ENCODE measurements at regions not wholly inside any gene's neighbourhood (a gene's known extent, or its start where the extent isn't known, plus 50 kb on each side); places are given as distances from the start of the nearest gene placed in this dataset.

DNA sequence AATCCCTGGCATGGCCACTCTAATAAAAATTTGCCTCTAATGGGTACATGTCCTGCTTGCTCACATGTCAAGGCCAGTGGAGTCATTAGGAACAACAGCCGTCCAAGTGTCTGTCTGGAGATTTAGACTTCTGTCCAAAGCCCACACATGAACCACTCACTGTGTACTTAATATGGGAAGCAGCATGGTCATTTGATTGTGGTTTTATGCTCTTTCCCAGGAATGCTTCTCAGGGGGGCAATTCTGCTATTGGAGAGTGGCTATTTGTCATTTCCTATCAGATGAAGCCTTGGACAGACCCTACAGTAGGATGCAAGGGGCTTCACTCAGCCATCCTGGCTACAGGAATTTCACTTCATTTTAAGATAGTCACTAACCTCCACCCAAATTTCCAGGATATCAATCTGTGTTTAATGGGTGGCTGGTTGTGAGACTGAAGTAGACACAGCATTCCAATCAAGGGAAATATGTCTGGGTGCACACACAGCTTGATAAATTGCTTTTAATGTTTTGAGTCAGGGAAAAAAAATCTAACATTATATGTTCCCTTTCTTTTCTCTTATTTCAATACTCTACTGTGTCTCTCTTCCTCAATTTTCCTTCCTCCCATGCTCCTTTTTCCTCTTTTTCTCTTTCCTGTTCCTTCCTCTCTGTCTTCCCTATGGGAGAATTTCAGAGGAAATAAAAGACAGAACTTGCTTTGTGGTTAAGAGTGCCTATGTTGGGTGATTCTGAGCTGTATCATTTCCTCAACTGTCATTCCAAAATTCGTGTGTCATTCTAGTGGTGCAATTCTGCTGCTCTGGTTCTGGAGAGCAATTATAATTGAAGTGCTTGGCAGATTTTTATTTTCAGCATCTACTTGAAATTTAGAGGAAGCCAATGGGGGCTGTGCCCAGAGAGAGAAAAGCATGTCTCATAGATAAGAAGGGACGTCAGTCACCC, 320.1 kb downstream of the OSR1 start:
- no peak overlapping the region for H3K4me2 ChIP-seq (ENCODE audit: insufficient read depth, low read length)
- H3K9me3 ChIP-seq (replicated peaks; ENCODE audit: control insufficient read depth, insufficient read depth, low read depth, low read length) = no peaks in the 10 kb centered on the region
- BruUV-seq (replicated peaks) = no TSS peak
- H3K9ac ChIP-seq (ENCODE audit: insufficient read depth in 1 of 2, low read depth in 2 of 2, low read length in 2 of 2) = no peak overlapping the region
- H4K20me1 ChIP-seq (replicated peaks; ENCODE audit: control insufficient read depth, insufficient read depth, low read length) = no peaks in the 10 kb centered on the region
- no peaks in the 10 kb centered on the region for H3K4me1 ChIP-seq (replicated peaks in 1 of 2; ENCODE audit: control insufficient read depth in 2 of 2, insufficient read depth in 2 of 2, low read length in 2 of 2)
- H2AFZ ChIP-seq (ENCODE audit: low read depth, low read length) = no peak overlapping the region
- no peaks in the 10 kb centered on the region for H3K9me1 ChIP-seq (ENCODE audit: control insufficient read depth, insufficient read depth, low read length)
- TF ChIP-seq, protein P1, sequence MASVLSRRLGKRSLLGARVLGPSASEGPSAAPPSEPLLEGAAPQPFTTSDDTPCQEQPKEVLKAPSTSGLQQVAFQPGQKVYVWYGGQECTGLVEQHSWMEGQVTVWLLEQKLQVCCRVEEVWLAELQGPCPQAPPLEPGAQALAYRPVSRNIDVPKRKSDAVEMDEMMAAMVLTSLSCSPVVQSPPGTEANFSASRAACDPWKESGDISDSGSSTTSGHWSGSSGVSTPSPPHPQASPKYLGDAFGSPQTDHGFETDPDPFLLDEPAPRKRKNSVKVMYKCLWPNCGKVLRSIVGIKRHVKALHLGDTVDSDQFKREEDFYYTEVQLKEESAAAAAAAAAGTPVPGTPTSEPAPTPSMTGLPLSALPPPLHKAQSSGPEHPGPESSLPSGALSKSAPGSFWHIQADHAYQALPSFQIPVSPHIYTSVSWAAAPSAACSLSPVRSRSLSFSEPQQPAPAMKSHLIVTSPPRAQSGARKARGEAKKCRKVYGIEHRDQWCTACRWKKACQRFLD (CRISPR knock-in tag; IDR thresholded peaks at IDR 0.05) = no peak
- TF ChIP-seq SIRT6 (IDR thresholded peaks at IDR 0.05; ENCODE audit: low read depth, low read length) = no peak
- TF ChIP-seq HNRNPH1 (optimal IDR thresholded peaks at IDR 0.05; ENCODE audit: low read depth, low read length) = no peak
- TF ChIP-seq, protein P2, sequence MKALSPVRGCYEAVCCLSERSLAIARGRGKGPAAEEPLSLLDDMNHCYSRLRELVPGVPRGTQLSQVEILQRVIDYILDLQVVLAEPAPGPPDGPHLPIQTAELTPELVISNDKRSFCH (CRISPR knock-in tag; IDR thresholded peaks at IDR 0.05) = no peak
- TF ChIP-seq, protein P2 (tag; IDR thresholded peaks at IDR 0.05) = no peak
- no peak for TF ChIP-seq JUND (IDR thresholded peaks at IDR 0.05; ENCODE audit: borderline replicate concordance, low read depth, low read length)
- TF ChIP-seq JUND (tag; IDR thresholded peaks at IDR 0.05; ENCODE audit: borderline replicate concordance, low read depth, low read length) = no peak
- TF ChIP-seq MTA2 (IDR thresholded peaks at IDR 0.05; ENCODE audit: low read depth) = no peak
- TF ChIP-seq DIDO1 (tag; IDR thresholded peaks at IDR 0.05; ENCODE audit: low read depth) = no peak
- TF ChIP-seq, protein P3, sequence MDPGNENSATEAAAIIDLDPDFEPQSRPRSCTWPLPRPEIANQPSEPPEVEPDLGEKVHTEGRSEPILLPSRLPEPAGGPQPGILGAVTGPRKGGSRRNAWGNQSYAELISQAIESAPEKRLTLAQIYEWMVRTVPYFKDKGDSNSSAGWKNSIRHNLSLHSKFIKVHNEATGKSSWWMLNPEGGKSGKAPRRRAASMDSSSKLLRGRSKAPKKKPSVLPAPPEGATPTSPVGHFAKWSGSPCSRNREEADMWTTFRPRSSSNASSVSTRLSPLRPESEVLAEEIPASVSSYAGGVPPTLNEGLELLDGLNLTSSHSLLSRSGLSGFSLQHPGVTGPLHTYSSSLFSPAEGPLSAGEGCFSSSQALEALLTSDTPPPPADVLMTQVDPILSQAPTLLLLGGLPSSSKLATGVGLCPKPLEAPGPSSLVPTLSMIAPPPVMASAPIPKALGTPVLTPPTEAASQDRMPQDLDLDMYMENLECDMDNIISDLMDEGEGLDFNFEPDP (CRISPR knock-in tag; IDR thresholded peaks at IDR 0.05) = no peak
- no peak for TF ChIP-seq CSDE1 (IDR thresholded peaks at IDR 0.05)
- no peak for FAIRE-seq
- H3K4me3 ChIP-seq = no peak overlapping the region
- in situ Hi-C loops (cut with MboI) (no loop called here), intact Hi-C loops (cut with micrococcal nuclease) (no loop called here)
- ATAC-seq = no peak
- POLR2A ChIA-PET = no interaction called here
- no peaks in the 10 kb centered on the region for H3K27me3 ChIP-seq (ENCODE audit: control insufficient read depth in 2 of 2, insufficient read depth in 2 of 2, low read length in 2 of 2)
- no peaks in the 10 kb centered on the region for H3K36me3 ChIP-seq (ENCODE audit: control insufficient read depth, insufficient read depth, low read length)
- no peaks in the 10 kb centered on the region for H3K79me2 ChIP-seq (ENCODE audit: control insufficient read depth, insufficient read depth, low read length)
- 0% methylated on average over 3 of the region's 3 CpGs for WGBS (ENCODE audit: insufficient coverage, low coverage, missing lambda C conversion rate)
- H3K27ac ChIP-seq (ENCODE audit: extremely low read depth, low read depth, low read length) = no peak overlapping the region
- CTCF ChIA-PET (ENCODE audit: low intra/inter-chr PET ratio) = no interaction called here
- DNase-seq (ENCODE audit: extremely low read depth in 1 of 4, low spot score in 3 of 4) = no peak
